ENCODE measurements at regions not wholly inside any gene's neighbourhood (a gene's known extent, or its start where the extent isn't known, plus 50 kb on each side); places are given as distances from the start of the nearest gene placed in this dataset.
"Not testable (repeated sequence)": the region's sequence is repeated elsewhere in the genome, so short reads cannot be mapped to it uniquely, and the experiment has no call there.

- Histone ChIP-seq H3K4me3 (ENCODE audit: low read length in 3 of 3) (no peak overlapping the region), H3K27ac (ENCODE audit: low read depth in 2 of 2, low read length in 2 of 2) (no peak overlapping the region), H3K27me3 (ENCODE audit: control insufficient read depth, insufficient read depth, low read length) (no peaks in the 10 kb centered on the region), H3K4me1 (ENCODE audit: control insufficient read depth in 2 of 3, insufficient read depth in 2 of 3, low read depth in 1 of 3, low read length in 3 of 3) (no peaks in the 10 kb centered on the region), H3K9ac (ENCODE audit: low read length in 3 of 3) (no peak overlapping the region), H3K36me3 (ENCODE audit: control insufficient read depth in 2 of 3, insufficient read depth in 3 of 3, low read length in 3 of 3) (no peaks in the 10 kb centered on the region), H3K9me3 (ENCODE audit: control insufficient read depth in 2 of 3, insufficient read depth in 1 of 3, low read length in 3 of 3) (no peaks in the 10 kb centered on the region)
- no peak for FAIRE-seq
- intact Hi-C loops (cut with DNase I), result no loop called here
- TF ChIP-seq, protein P1, sequence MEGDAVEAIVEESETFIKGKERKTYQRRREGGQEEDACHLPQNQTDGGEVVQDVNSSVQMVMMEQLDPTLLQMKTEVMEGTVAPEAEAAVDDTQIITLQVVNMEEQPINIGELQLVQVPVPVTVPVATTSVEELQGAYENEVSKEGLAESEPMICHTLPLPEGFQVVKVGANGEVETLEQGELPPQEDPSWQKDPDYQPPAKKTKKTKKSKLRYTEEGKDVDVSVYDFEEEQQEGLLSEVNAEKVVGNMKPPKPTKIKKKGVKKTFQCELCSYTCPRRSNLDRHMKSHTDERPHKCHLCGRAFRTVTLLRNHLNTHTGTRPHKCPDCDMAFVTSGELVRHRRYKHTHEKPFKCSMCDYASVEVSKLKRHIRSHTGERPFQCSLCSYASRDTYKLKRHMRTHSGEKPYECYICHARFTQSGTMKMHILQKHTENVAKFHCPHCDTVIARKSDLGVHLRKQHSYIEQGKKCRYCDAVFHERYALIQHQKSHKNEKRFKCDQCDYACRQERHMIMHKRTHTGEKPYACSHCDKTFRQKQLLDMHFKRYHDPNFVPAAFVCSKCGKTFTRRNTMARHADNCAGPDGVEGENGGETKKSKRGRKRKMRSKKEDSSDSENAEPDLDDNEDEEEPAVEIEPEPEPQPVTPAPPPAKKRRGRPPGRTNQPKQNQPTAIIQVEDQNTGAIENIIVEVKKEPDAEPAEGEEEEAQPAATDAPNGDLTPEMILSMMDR (IDR thresholded peaks at IDR 0.05; ENCODE audit: borderline replicate concordance, extremely low read depth, insufficient read depth), result no peak
- DNase-seq, result no peak
These were observed 891.9 kb upstream of the ZNF722 start for GRCh38 chr7:63106506-63107388.

DNA sequence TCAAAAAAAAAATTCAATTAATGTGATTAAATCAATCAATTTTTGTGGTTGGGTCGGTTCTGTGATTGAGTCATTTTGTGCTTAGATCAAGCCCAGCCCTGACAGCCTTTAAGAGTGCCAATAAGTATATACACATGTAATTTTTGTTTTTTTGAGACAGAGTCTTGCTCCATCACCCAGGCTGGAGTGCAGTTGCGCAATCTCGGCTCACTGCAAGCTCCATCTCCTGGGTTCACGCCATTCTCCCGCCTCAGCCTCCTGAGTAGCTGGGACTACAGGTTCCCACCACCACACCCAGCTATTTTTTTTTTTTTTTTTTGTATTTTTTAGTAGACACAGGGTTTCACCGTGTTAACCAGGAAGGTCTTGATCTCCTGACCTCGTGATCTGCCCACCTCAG lies 887.1 kb upstream of the ZNF722 start:
- intact Hi-C loops (cut with DNase I), result not testable (repeated sequence)

GRCh38 chr7:63112764-63113712 lies 885.6 kb upstream of the ZNF722 start:
- H3K9me3 ChIP-seq (ENCODE audit: control insufficient read depth in 2 of 3, insufficient read depth in 1 of 3, low read length in 3 of 3), result no peaks in the 10 kb centered on the region

More for the DNA sequence above, 887.1 kb upstream of the ZNF722 start:
- DNase-seq; FAIRE-seq; H3K27ac ChIP-seq (ENCODE audit: low read depth in 2 of 2, low read length in 2 of 2); H3K4me1 ChIP-seq (ENCODE audit: control insufficient read depth in 2 of 3, insufficient read depth in 2 of 3, low read depth in 1 of 3, low read length in 3 of 3); H3K9ac ChIP-seq (ENCODE audit: low read length in 3 of 3); H3K36me3 ChIP-seq (ENCODE audit: control insufficient read depth in 2 of 3, insufficient read depth in 3 of 3, low read length in 3 of 3); H3K4me3 ChIP-seq (ENCODE audit: low read length in 3 of 3); H3K9me3 ChIP-seq (ENCODE audit: control insufficient read depth in 2 of 3, insufficient read depth in 1 of 3, low read length in 3 of 3); H3K27me3 ChIP-seq (ENCODE audit: control insufficient read depth, insufficient read depth, low read length): not testable (repeated sequence)

More at GRCh38 chr7:63112764-63113712, 885.6 kb upstream of the ZNF722 start:
- TF ChIP-seq, protein P1 (IDR thresholded peaks at IDR 0.05; ENCODE audit: borderline replicate concordance, extremely low read depth, insufficient read depth), result no peak
- no peak for FAIRE-seq
- intact Hi-C loops (cut with DNase I), result no loop called here
- no peak overlapping the region for H3K4me3 ChIP-seq (ENCODE audit: low read length in 3 of 3)
- H3K27me3 ChIP-seq (ENCODE audit: control insufficient read depth, insufficient read depth, low read length), result no peaks in the 10 kb centered on the region
- no peaks in the 10 kb centered on the region for H3K4me1 ChIP-seq (ENCODE audit: control insufficient read depth in 2 of 3, insufficient read depth in 2 of 3, low read depth in 1 of 3, low read length in 3 of 3)
- H3K9ac ChIP-seq (ENCODE audit: low read length in 3 of 3), result no peak overlapping the region
- H3K36me3 ChIP-seq (ENCODE audit: control insufficient read depth in 2 of 3, insufficient read depth in 3 of 3, low read length in 3 of 3), result no peaks in the 10 kb centered on the region
- no peak overlapping the region for H3K27ac ChIP-seq (ENCODE audit: low read depth in 2 of 2, low read length in 2 of 2)
- DNase-seq, result no peak

All from kidney (tissue), 13 donors.